K562 (cell line): ENCODE measurements at regions not wholly inside any gene's neighbourhood (a gene's known extent, or its start where the extent isn't known, plus 50 kb on each side); places are given as distances from the start of the nearest gene placed in this dataset.

ENCODE experiments used
- ATAC-seq: fragments of 200-7000 bp; cut with Tn5 transposase; 3 replicates; pipeline ENCODE4 v1.9.1; 2020; ENCODE audit warnings: moderate library complexity
- BruUV-seq: library from RNA; stranded (reverse); fragments of 400-500 nt; replicated peaks from 2 replicates; lab custom pipeline; 2021; lab: Mats Ljungman, UMichigan
- CTCF ChIA-PET: fragments of 300-600 bp; formaldehyde crosslinking; extraction: SDS; loops from one replicate; lab custom pipeline; 2021; ENCODE audit warnings: low intra/inter-chr PET ratio; lab: Yijun Ruan, JAX
- POLR2A ChIA-PET: fragments of 300-600, 350-650 bp; sonication (Branson Sonifier 250); formaldehyde crosslinking; extraction: SDS; loops from one replicate; lab custom pipeline; 2021; ENCODE audit warnings: antibody characterized with exemption, inconsistent platforms; lab: Yijun Ruan, JAX
- DNase-seq, 4 experiments: peaks; one replicate each; pipeline versions ENCODE4 v3.0.0 to v3.0.0-alpha.2; 2011 to 2018; ENCODE audit warnings: low spot score in 3 of 4, mixed read lengths in 3 of 4; ENCODE audit errors: extremely low read depth in 1 of 4
- FAIRE-seq: peaks from 2 replicates; lab custom pipeline; 2011; peaks lifted over from hg19 to GRCh38; lab: Jason Lieb, UNC
- H2AFZ ChIP-seq: 2 replicates; pipeline ENCODE4 v1.6.0; 2011; ENCODE audit warnings: low read depth, low read length, control low read depth, inconsistent platforms
- H3K27ac ChIP-seq: fragments of 200-600 bp; 3 replicates; pipeline ENCODE4 v1.8.0; 2011; ENCODE audit warnings: low read depth, mild to moderate bottlenecking, control low read depth, inconsistent platforms, low read length, moderate library complexity, mixed read lengths; ENCODE audit errors: extremely low read depth
- H3K27me3 ChIP-seq, 2 experiments: fragments of 300-600 bp in 1 of 2; 2 replicates in 1 of 2; 3 replicates in 1 of 2; pipeline versions ENCODE4 v1.6.0 to v1.8.0; 2011; ENCODE audit warnings: inconsistent platforms in 2 of 2, low read length in 2 of 2, mild to moderate bottlenecking in 1 of 2, mixed read lengths in 1 of 2, moderate library complexity in 1 of 2; ENCODE audit not compliant: control insufficient read depth in 2 of 2, insufficient read depth in 2 of 2
- H3K36me3 ChIP-seq: fragments of 300-600 bp; 3 replicates; pipeline ENCODE4 v1.8.0; 2011; ENCODE audit warnings: mild to moderate bottlenecking, low read length, inconsistent platforms; ENCODE audit not compliant: control insufficient read depth, insufficient read depth
- H3K4me1 ChIP-seq, 2 experiments: fragments of 200-600 bp in 1 of 2; replicated peaks in 1 of 2; 2 replicates in 1 of 2; 3 replicates in 1 of 2; pipeline versions ENCODE4 v1.5.1 to v1.8.0; 2011; ENCODE audit warnings: inconsistent platforms in 2 of 2, low read length in 2 of 2, mild to moderate bottlenecking in 1 of 2, mixed read lengths in 1 of 2, moderate library complexity in 1 of 2; ENCODE audit not compliant: control insufficient read depth in 2 of 2, insufficient read depth in 2 of 2
- H3K4me2 ChIP-seq: 2 replicates; pipeline ENCODE4 v1.6.1; 2011; ENCODE audit warnings: low read length, control low read depth, inconsistent platforms, mixed read lengths; ENCODE audit not compliant: insufficient read depth
- H3K4me3 ChIP-seq: fragments of 200-600 bp; sonication (generic), shearing (Covaris generic); 2 replicates; pipeline ENCODE4 v1.5.1; 2016; ENCODE audit warnings: control low read depth, inconsistent platforms
- H3K79me2 ChIP-seq: fragments of 200-600 bp; 3 replicates; pipeline ENCODE4 v1.8.0; 2011; ENCODE audit warnings: low read length, inconsistent platforms; ENCODE audit not compliant: control insufficient read depth, insufficient read depth
- H3K9ac ChIP-seq, 2 experiments: 2 replicates each; pipeline versions ENCODE4 v1.6.0 to v1.6.1; 2011; ENCODE audit warnings: low read depth in 2 of 2, low read length in 2 of 2, control low read depth in 1 of 2, inconsistent platforms in 1 of 2, mild to moderate bottlenecking in 1 of 2, mixed read lengths in 1 of 2; ENCODE audit not compliant: insufficient read depth in 1 of 2
- H3K9me1 ChIP-seq: one replicate; pipeline ENCODE4 v1.6.0; 2011; ENCODE audit warnings: inconsistent platforms, mild to moderate bottlenecking, low read length, moderate library complexity; ENCODE audit not compliant: control insufficient read depth, insufficient read depth
- H3K9me3 ChIP-seq: replicated peaks from 2 replicates; pipeline ENCODE4 v1.5.1; 2011; ENCODE audit warnings: low read depth, low read length, inconsistent platforms; ENCODE audit not compliant: control insufficient read depth, insufficient read depth
- H4K20me1 ChIP-seq: replicated peaks from 2 replicates; pipeline ENCODE4 v1.6.1; 2011; ENCODE audit warnings: low read length, inconsistent platforms, mixed read lengths; ENCODE audit not compliant: control insufficient read depth, insufficient read depth
- BCL6 ChIP-seq: fragments of 250-450 bp; sonication (Bioruptor Pico); IDR thresholded peaks from 2 replicates; pipeline ENCODE4 v1.4.0; 2020
- DEAF1 ChIP-seq: fragments of 450-650 bp; formaldehyde crosslinking; IDR thresholded peaks from 2 replicates; pipeline ENCODE4 v1.4.0; 2020; ENCODE audit warnings: mild to moderate bottlenecking, moderate library complexity
- FOXM1 ChIP-seq, 2 experiments: fragments of 450-650 bp in 1 of 2; sonication (generic) in 1 of 2; formaldehyde crosslinking in 1 of 2; IDR thresholded peaks; 2 replicates each; pipeline versions ENCODE4 v1.6.1 to v1.9.0; 2017 to 2022; ENCODE audit warnings: low read depth in 2 of 2, mild to moderate bottlenecking in 2 of 2, missing genetic modification reagents in 1 of 2, moderate library complexity in 1 of 2
- PBX2 ChIP-seq, 2 experiments: IDR thresholded peaks in 1 of 2; conservative IDR thresholded peaks in 1 of 2; 2 replicates each; pipeline ENCODE4 v1.6.1; 2016; ENCODE audit warnings: low read depth in 2 of 2, mild to moderate bottlenecking in 1 of 2, missing compliant biosample characterization in 1 of 2, missing genetic modification characterization in 1 of 2, moderate library complexity in 1 of 2
- TOE1 ChIP-seq, 2 experiments: fragments of 450-650 bp in 1 of 2; sonication (generic) in 1 of 2; formaldehyde crosslinking in 1 of 2; IDR thresholded peaks; 2 replicates each; pipeline versions ENCODE4 v1.7.1 to v1.8.0; 2016 to 2022; ENCODE audit warnings: borderline replicate concordance in 2 of 2, mild to moderate bottlenecking in 2 of 2, antibody characterized with exemption in 1 of 2, inconsistent platforms in 1 of 2, low read depth in 1 of 2, missing genetic modification reagents in 1 of 2, moderate library complexity in 1 of 2
- ZNF165 ChIP-seq: fragments of 250-450 bp; sonication (Bioruptor Pico); IDR thresholded peaks from 2 replicates; pipeline ENCODE4 v1.4.0; 2020; ENCODE audit warnings: borderline replicate concordance
- ZNF77 ChIP-seq: fragments of 250-450 bp; sonication (Bioruptor Pico); IDR thresholded peaks from 2 replicates; pipeline ENCODE4 v1.5.0; 2020
- WGBS: fragments of 100-300 bp; shearing (Covaris generic); methylation state at CpG from one replicate; pipeline ENCODE4 v1.1.6; 2016; ENCODE audit warnings: low coverage, mixed read lengths; ENCODE audit not compliant: insufficient coverage; ENCODE audit errors: missing lambda C conversion rate; 5-methylcytosine and 5-hydroxymethylcytosine counted together
- in situ Hi-C: fragments of 300-500 bp; cut with MboI; formaldehyde crosslinking; loops from 4 replicates; pipeline ENCODE4 v1.15.0; 2018; ENCODE audit warnings: inconsistent platforms, mixed read lengths
- intact Hi-C: fragments of 100-400 bp; cut with micrococcal nuclease; formaldehyde crosslinking; loops from 2 replicates; pipeline ENCODE4 v1.14.2; 2022
- TF ChIP-seq, protein P1 (sequence below): fragments of 250-450 bp; sonication (Bioruptor Pico); IDR thresholded peaks from 2 replicates; pipeline ENCODE4 v1.5.0; 2021; ENCODE audit warnings: mild to moderate bottlenecking, moderate library complexity
- TF ChIP-seq, protein P2 (sequence below): fragments of 250-450 bp; sonication (Bioruptor Pico); IDR thresholded peaks from 2 replicates; pipeline ENCODE4 v1.8.0; 2021; ENCODE audit warnings: borderline replicate concordance, mild to moderate bottlenecking, moderate library complexity; ENCODE audit not compliant: poor library complexity, severe bottlenecking

DNA sequence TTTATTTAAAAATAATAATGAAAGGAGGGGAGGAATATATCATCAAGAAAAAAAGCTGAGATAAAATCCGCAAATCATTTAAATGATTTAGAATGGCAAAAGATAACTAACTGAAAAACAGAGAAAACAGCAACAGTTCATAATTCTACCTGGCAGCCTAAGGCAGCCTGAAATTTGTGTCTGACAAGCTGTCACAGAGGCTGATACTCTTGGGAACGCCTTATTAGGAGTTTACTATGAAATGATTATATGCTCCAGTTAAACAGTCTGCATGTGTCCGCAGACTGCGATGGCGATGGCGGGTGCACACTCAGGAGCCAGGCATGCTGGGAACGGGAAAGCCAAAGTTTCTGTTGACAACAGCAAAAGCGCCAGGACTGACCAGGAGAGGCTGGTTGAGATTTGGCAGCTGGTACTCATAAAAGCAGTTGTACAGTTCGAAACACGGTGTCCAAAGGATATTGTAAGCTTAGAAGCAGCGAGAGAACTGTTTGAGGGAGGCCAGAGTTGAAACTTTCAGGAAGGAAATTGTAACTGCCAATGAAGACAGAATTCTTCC, 172.9 kb upstream of the MPPED2 start (continued):
- TF ChIP-seq, protein P1, sequence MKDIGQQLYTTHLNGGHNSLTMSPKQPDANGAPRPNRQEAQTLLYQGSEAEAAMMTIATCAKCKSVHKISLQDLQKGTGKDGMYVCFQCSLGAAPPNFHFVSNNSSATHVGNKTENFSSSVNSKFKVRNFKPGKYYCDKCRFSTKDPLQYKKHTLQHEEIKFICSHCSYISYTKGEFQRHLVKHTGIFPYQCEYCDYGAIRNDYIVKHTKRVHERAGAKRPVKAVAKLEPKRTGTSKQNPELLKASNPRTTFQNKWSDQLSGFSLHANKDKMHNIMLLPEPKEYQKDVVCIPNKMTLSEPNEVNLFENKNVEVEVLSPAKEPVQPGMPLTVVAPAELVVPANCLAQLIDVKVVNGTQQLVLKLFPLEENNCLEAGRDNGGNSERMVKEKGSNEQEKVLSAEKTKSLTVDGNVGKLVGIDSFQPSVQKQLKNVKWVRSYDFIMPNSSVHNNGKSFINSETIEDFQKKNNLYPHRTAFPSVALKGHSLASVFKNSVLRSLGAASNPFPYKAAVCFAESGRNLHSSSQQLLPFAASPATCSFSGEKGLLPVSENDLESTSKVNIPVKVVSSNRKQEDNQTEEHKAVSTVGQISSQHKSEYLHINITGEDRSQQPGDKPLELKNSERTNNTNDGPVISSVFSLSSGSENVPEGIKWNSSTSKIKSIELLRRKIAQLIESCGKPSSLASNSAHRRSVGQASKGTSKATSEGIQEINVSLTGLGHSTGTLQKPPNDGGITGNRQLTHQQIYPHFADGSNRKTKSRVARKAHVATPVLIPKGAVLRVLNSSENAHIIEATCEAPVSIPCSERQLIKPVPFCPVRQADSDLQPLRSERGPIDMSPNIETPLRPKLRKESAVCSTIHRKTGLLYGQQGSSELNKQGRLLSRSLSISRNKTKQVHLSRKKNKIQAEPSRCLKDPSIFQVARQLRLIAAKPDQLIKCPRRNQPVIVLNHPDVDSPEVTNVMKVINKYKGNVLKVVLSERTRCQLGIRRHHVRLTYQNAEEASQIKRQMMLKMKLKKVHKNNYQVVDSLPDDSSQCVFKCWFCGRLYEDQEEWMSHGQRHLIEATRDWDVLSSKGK (CRISPR knock-in tag), result no peak
- TF ChIP-seq, protein P2, sequence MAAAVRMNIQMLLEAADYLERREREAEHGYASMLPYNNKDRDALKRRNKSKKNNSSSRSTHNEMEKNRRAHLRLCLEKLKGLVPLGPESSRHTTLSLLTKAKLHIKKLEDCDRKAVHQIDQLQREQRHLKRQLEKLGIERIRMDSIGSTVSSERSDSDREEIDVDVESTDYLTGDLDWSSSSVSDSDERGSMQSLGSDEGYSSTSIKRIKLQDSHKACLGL (CRISPR knock-in tag), result no peak

GRCh38 chr11:30758518-30758917, 172.4 kb upstream of the MPPED2 start:
- FAIRE-seq, result no peak
- 13% methylated on average over 1 of the region's 1 CpG for WGBS
- Histone ChIP-seq H3K9me3 (no peaks in the 10 kb centered on the region), H2AFZ (no peak overlapping the region), H3K4me2 (no peak overlapping the region), H3K4me3 (no peak overlapping the region), H3K9me1 (no peaks in the 10 kb centered on the region), H3K27ac (no peak overlapping the region), H3K27me3 (no peaks in the 10 kb centered on the region), H3K4me1 (no peaks in the 10 kb centered on the region), H3K36me3 (no peaks in the 10 kb centered on the region), H3K9ac (no peak overlapping the region), H3K79me2 (no peaks in the 10 kb centered on the region), H4K20me1 (no peaks in the 10 kb centered on the region)
- ChIA-PET CTCF (no interaction called here), POLR2A (no interaction called here)
- ATAC-seq, result no peak
- in situ Hi-C loops (no loop called here), intact Hi-C loops (no loop called here)
- no peak for DNase-seq
- no TSS peak for BruUV-seq
- no peak for TF ChIP-seq TOE1 (IDR thresholded peaks at IDR 0.05; ENCODE audit: borderline replicate concordance)
- TF ChIP-seq TOE1 (CRISPR knock-in tag; IDR thresholded peaks at IDR 0.05; ENCODE audit: borderline replicate concordance, low read depth), result no peak
- TF ChIP-seq ZNF165 (CRISPR knock-in tag), result no peak
- no peak for TF ChIP-seq PBX2 (CRISPR knock-in tag; IDR thresholded peaks at IDR 0.05; ENCODE audit: low read depth)
- TF ChIP-seq PBX2 (tag; conservative IDR thresholded peaks at IDR 0.05; ENCODE audit: low read depth), result no peak
- no peak for TF ChIP-seq FOXM1 (IDR thresholded peaks at IDR 0.05; ENCODE audit: low read depth)
- TF ChIP-seq FOXM1 (CRISPR knock-in tag; IDR thresholded peaks at IDR 0.05; ENCODE audit: low read depth), result no peak
- TF ChIP-seq ZNF77, result no peak
- no peak for TF ChIP-seq DEAF1 (CRISPR knock-in tag)
- TF ChIP-seq BCL6 (CRISPR knock-in tag), result no peak
